Loucy (cell line): ENCODE measurements at regions not wholly inside any gene's neighbourhood (a gene's known extent, or its start where the extent isn't known, plus 50 kb on each side); places are given as distances from the start of the nearest gene placed in this dataset.
A peak's percentile ranks its signal among the peaks of the same experiment; 100 is the strongest.

ENCODE experiments used
- H2AFZ ChIP-seq: fragments of 200-600 bp; sonication (generic); 2 replicates; pipeline ENCODE4 v1.6.0; 2016; ENCODE audit warnings: antibody characterized with exemption, mild to moderate bottlenecking, low read length, moderate library complexity
- H3F3A ChIP-seq: fragments of 200-600 bp; 2 replicates; pipeline ENCODE4 v1.6.0; 2016; ENCODE audit warnings: antibody characterized with exemption, low read depth, mild to moderate bottlenecking
- H3K27me3 ChIP-seq: fragments of 200-600 bp; sonication (generic); 2 replicates; pipeline ENCODE4 v1.6.1; 2014; ENCODE audit warnings: low read length, mild to moderate bottlenecking; ENCODE audit not compliant: insufficient read depth, poor library complexity, severe bottlenecking
- H3K36me3 ChIP-seq: fragments of 200-600 bp; sonication (generic); 2 replicates; pipeline ENCODE4 v1.6.1; 2016; ENCODE audit warnings: low read length; ENCODE audit not compliant: insufficient read depth
- H3K4me1 ChIP-seq: fragments of 200-600 bp; sonication (generic); 2 replicates; pipeline ENCODE4 v1.5.1; 2014; ENCODE audit warnings: low read length, mild to moderate bottlenecking; ENCODE audit not compliant: insufficient read depth, poor library complexity, severe bottlenecking
- H3K4me2 ChIP-seq: fragments of 200-600 bp; sonication (generic); 2 replicates; pipeline ENCODE4 v1.6.0; 2014; ENCODE audit warnings: antibody characterized with exemption, low read length, low read depth, mild to moderate bottlenecking; ENCODE audit not compliant: poor library complexity, severe bottlenecking
- H3K4me3 ChIP-seq: fragments of 200-600 bp; sonication (generic); 2 replicates; pipeline ENCODE4 v1.5.1; 2014; ENCODE audit warnings: low read length, mild to moderate bottlenecking, mixed read lengths; ENCODE audit not compliant: poor library complexity, severe bottlenecking
- H3K79me2 ChIP-seq: fragments of 200-600 bp; sonication (generic); 2 replicates; pipeline ENCODE4 v1.6.1; 2014; ENCODE audit warnings: low read length; ENCODE audit not compliant: insufficient read depth
- H3K9ac ChIP-seq: fragments of 200-600 bp; sonication (generic); 2 replicates; pipeline ENCODE4 v1.6.0; 2014; ENCODE audit warnings: mild to moderate bottlenecking, low read depth, low read length, moderate library complexity; ENCODE audit not compliant: poor library complexity, severe bottlenecking
- H3K9me2 ChIP-seq: fragments of 200-600 bp; sonication (generic); replicated peaks from 2 replicates; pipeline ENCODE4 v1.6.1; 2016; ENCODE audit warnings: low read depth, low read length, mixed read lengths
- H3K9me3 ChIP-seq: fragments of 200-600 bp; sonication (generic); 2 replicates; pipeline ENCODE4 v1.6.1; 2014; ENCODE audit warnings: mild to moderate bottlenecking, antibody characterized with exemption, low read length, low read depth; ENCODE audit not compliant: insufficient read depth
- H4K20me1 ChIP-seq: fragments of 200-600 bp; sonication (generic); 2 replicates; pipeline ENCODE4 v1.6.0; 2014; ENCODE audit warnings: antibody characterized with exemption, low read length, mild to moderate bottlenecking; ENCODE audit not compliant: insufficient read depth, poor library complexity, severe bottlenecking
- EZH2phosphoT487 ChIP-seq: fragments of 200-600 bp; IDR thresholded peaks from 2 replicates; pipeline ENCODE4 v1.6.1; 2018; ENCODE audit warnings: antibody characterized with exemption, mild to moderate bottlenecking, moderate library complexity, borderline replicate concordance
- TF ChIP-seq, protein P1 (sequence below): fragments of 200-600 bp; sonication (generic); conservative IDR thresholded peaks from 2 replicates; pipeline ENCODE4 v1.5.1; 2014; ENCODE audit warnings: mild to moderate bottlenecking, antibody characterized with exemption, low read length

DNA sequence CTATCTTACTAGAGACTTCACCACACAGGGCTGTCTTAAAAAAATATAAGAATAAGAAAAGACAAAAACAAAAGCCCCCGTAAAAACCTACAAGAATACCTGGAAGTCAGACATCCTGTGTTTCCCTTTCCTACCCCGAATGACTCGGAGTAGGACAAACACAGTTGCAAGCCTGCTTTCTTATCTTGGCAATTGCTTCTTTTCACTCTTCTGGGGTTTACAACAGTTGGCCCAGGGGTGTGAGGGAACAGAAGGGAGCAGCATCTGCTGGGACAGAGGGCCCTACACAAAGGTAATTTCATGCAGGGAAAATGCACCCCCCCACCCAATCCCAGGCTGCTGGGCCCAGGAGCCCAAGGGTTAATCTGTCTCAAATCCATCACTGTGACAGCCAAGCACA lies 220.6 kb downstream of the ARHGAP12 start:
- Histone ChIP-seq H3K79me2 (no peaks in the 10 kb centered on the region), H3K36me3 (no peaks in the 10 kb centered on the region), H3K4me1 (peaks cover 24% of the 10 kb centered on the region), H3K9me2 (no peaks in the 10 kb centered on the region), H4K20me1 (no peaks in the 10 kb centered on the region), H3K9me3 (peaks cover 9% of the 10 kb centered on the region; the same call in 1 of the 2 replicates), H2AFZ (peak overlapping the region; percentile 88), H3K9ac (peak overlapping the region; percentile 33), H3K4me3 (peak overlapping the region; percentile 18), H3F3A (no peaks in the 10 kb centered on the region), H3K27me3 (no peaks in the 10 kb centered on the region), H3K4me2 (peak overlapping the region; percentile 66)
- TF ChIP-seq, protein P1, sequence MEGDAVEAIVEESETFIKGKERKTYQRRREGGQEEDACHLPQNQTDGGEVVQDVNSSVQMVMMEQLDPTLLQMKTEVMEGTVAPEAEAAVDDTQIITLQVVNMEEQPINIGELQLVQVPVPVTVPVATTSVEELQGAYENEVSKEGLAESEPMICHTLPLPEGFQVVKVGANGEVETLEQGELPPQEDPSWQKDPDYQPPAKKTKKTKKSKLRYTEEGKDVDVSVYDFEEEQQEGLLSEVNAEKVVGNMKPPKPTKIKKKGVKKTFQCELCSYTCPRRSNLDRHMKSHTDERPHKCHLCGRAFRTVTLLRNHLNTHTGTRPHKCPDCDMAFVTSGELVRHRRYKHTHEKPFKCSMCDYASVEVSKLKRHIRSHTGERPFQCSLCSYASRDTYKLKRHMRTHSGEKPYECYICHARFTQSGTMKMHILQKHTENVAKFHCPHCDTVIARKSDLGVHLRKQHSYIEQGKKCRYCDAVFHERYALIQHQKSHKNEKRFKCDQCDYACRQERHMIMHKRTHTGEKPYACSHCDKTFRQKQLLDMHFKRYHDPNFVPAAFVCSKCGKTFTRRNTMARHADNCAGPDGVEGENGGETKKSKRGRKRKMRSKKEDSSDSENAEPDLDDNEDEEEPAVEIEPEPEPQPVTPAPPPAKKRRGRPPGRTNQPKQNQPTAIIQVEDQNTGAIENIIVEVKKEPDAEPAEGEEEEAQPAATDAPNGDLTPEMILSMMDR = no peak
- TF ChIP-seq EZH2phosphoT487 = no peak

DNA sequence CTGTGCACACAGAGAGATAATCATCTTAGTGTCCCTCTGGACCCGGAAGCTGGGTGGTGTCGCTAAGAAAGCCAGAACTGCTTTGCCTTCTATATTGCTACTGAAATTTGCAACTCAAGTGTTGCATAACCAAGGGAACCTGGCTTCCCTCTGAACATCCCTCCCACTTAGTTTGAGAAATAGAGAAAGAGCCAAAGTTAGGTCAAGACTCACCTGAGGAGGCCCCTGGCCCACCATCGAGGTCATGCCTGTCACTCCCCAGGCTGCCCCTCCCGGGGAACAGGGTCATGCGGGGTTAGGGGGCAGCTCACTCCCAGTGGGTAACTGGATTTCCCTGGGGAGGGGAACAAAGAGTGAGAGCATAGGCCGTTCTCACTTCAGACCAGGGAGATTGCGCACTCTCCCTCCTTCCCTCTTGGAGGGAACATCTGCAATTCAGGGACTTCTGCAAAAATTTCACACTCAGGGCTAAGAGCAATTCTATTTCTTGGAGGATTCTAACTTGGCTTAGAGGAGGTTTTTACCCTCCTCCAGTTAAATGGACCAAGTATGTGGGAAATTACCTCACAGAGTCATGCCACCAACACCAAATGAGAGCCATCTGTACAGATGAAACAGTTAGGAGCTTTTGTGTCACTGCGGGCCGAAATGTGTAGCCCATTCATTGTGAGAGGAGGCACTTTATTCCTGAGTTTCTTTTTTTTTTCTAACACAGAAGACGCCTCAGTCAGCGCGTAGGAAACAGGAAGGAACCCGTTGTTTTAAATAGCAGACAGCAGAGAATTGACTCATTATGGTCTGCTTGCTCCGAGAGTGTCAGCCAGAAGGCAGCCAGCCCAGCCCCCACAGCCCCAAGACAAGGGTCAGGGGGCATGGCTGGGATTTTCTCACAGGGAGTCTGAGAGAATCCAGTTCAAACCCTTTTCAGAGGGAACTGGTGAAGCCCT lies 221.3 kb downstream of the ARHGAP12 start:
- TF ChIP-seq EZH2phosphoT487 = no peak
- TF ChIP-seq, protein P1 = no peak
- H3K4me3 ChIP-seq = peak overlapping the region; percentile 18
- H3K9me3 ChIP-seq = peaks cover 4% of the 10 kb centered on the region; the same call in 1 of the 2 replicates
- H3F3A ChIP-seq = no peaks in the 10 kb centered on the region
- H3K4me2 ChIP-seq = peak overlapping the region; percentile 66
- peaks cover 24% of the 10 kb centered on the region for H3K4me1 ChIP-seq
- peak overlapping the region; percentile 33 for H3K9ac ChIP-seq
- H3K36me3 ChIP-seq = no peaks in the 10 kb centered on the region
- H3K27me3 ChIP-seq = no peaks in the 10 kb centered on the region
- no peaks in the 10 kb centered on the region for H4K20me1 ChIP-seq
- H3K9me2 ChIP-seq = no peaks in the 10 kb centered on the region
- peak overlapping the region; percentile 88 for H2AFZ ChIP-seq
- H3K79me2 ChIP-seq = no peaks in the 10 kb centered on the region

DNA sequence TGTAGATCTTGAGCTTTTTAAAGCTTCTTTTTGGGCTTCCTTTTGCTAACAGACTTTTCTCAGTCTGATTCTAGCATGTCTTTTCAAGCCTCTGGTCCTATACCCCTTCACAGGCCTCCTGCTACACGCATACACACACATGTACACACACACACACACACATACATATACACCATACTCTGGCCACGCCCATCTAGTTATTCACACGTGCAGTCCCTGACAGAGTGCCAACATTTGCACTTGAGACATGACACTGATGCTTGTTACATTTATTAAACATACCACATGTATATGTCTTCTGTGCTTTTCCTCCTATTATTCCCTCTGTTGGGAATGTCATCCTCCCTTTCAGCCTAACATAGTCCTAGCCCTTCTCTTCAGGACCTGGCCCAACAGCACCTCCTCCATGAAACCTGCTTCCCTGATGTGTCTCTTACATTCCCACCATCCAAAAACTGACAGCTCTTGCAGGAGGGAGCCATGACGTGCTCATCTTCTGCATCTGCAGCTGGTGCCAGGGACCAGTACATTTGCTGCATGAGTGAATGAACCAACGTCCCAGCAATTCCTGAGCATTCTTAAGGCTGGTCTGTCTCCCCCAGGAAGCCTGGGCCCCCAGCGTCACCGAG lies 222.1 kb downstream of the ARHGAP12 start:
- Histone ChIP-seq H4K20me1 (no peaks in the 10 kb centered on the region), H3K4me3 (no peak overlapping the region), H3K4me1 (peaks cover 26% of the 10 kb centered on the region), H2AFZ (0 out of 2 replicates have a peak overlapping the region, but pooled peaks have one; percentile 88), H3K79me2 (no peaks in the 10 kb centered on the region), H3K4me2 (peak overlapping the region; percentile 66), H3K36me3 (no peaks in the 10 kb centered on the region), H3K9ac (peak overlapping the region; percentile 33), H3F3A (no peaks in the 10 kb centered on the region), H3K9me3 (peaks cover 3% of the 10 kb centered on the region; the same call in 1 of the 2 replicates), H3K27me3 (no peaks in the 10 kb centered on the region), H3K9me2 (no peaks in the 10 kb centered on the region)
- TF ChIP-seq, protein P1 = no peak
- no peak for TF ChIP-seq EZH2phosphoT487
